Activated T-helper 17 cell treated with anti-CD3 and anti-CD28 coated beads, Interleukin-2, amount 50 U/mL, for 72 hours (primary cell): ENCODE measurements at regions not wholly inside any gene's neighbourhood (a gene's known extent, or its start where the extent isn't known, plus 50 kb on each side); places are given as distances from the start of the nearest gene placed in this dataset.
"Not testable (repeated sequence)": the region's sequence is repeated elsewhere in the genome, so short reads cannot be mapped to it uniquely, and the experiment has no call there.

Source experiments
- ATAC-seq: fragments of 150-1000 bp; cut with Tn5 transposase; replicated peaks from 2 replicates; pipeline ENCODE4 v1.10.0; 2021; ENCODE audit warnings: mild to moderate bottlenecking, moderate library complexity
- H3K27ac Mint-ChIP-seq: one replicate; pipeline ENCODE4 v1.8.0; 2022; ENCODE audit warnings: mixed read lengths
- H3K27me3 Mint-ChIP-seq: one replicate; pipeline ENCODE4 v1.8.0; 2022; ENCODE audit warnings: mixed read lengths
- H3K36me3 Mint-ChIP-seq: one replicate; pipeline ENCODE4 v1.8.0; 2022; ENCODE audit warnings: low read depth, mild to moderate bottlenecking, mixed read lengths
- H3K4me1 Mint-ChIP-seq: one replicate; pipeline ENCODE4 v1.8.0; 2022; ENCODE audit warnings: mixed read lengths
- H3K4me3 Mint-ChIP-seq: one replicate; pipeline ENCODE4 v1.8.0; 2022; ENCODE audit warnings: mild to moderate bottlenecking, mixed read lengths
- H3K9me3 Mint-ChIP-seq: one replicate; pipeline ENCODE4 v1.8.0; 2022; ENCODE audit warnings: mixed read lengths

GRCh38 chr16:26594666-26595065 is 472.1 kb upstream of the C16orf82 start:
- Mint-ChIP-seq H3K4me3 (peak overlapping the region; percentile 33), H3K4me1 (peaks cover 12% of the 10 kb centered on the region), H3K27ac (no peak overlapping the region), H3K36me3 (no peaks in the 10 kb centered on the region), H3K27me3 (no peaks in the 10 kb centered on the region), H3K9me3 (peaks cover 4% of the 10 kb centered on the region)
- no peak for ATAC-seq

- Mint-ChIP-seq H3K4me3 (no peak overlapping the region), H3K27me3 (no peaks in the 10 kb centered on the region), H3K4me1 (peaks cover 12% of the 10 kb centered on the region), H3K36me3 (no peaks in the 10 kb centered on the region), H3K27ac (no peak overlapping the region), H3K9me3 (peaks cover 4% of the 10 kb centered on the region)
- ATAC-seq = no peak
These were observed 471.5 kb upstream of the C16orf82 start for GRCh38 chr16:26595199-26595598.

- not testable (repeated sequence) for H3K9me3 Mint-ChIP-seq, ATAC-seq, H3K4me3 Mint-ChIP-seq, H3K27me3 Mint-ChIP-seq, H3K36me3 Mint-ChIP-seq
- H3K27ac Mint-ChIP-seq = peak overlapping the region; percentile 5
- peaks cover 12% of the 10 kb centered on the region for H3K4me1 Mint-ChIP-seq
These were observed 470.7 kb upstream of the C16orf82 start for GRCh38 chr16:26596033-26596432.

- Mint-ChIP-seq H3K9me3 (peaks cover 4% of the 10 kb centered on the region), H3K27me3 (peaks cover 5% of the 10 kb centered on the region), H3K4me1 (peaks cover 12% of the 10 kb centered on the region), H3K36me3 (no peaks in the 10 kb centered on the region), H3K4me3 (peak overlapping the region; percentile 45), H3K27ac (peak overlapping the region; percentile 84)
- peak; percentile 92 for ATAC-seq
These were observed 468.7 kb upstream of the C16orf82 start for GRCh38 chr16:26598061-26598460.

- peaks cover 4% of the 10 kb centered on the region for H3K9me3 Mint-ChIP-seq
- peaks cover 17% of the 10 kb centered on the region for H3K4me1 Mint-ChIP-seq
- no peaks in the 10 kb centered on the region for H3K36me3 Mint-ChIP-seq
- peak overlapping the region; percentile 84 for H3K27ac Mint-ChIP-seq
- no peak for ATAC-seq
- peak overlapping the region; percentile 45 for H3K4me3 Mint-ChIP-seq
- H3K27me3 Mint-ChIP-seq = peaks cover 5% of the 10 kb centered on the region
These were observed 467.5 kb upstream of the C16orf82 start for GRCh38 chr16:26598998-26599784.

GRCh38 chr16:26599785-26600104 is 467.0 kb upstream of the C16orf82 start:
- peaks cover 20% of the 10 kb centered on the region for H3K4me1 Mint-ChIP-seq
- peaks cover 4% of the 10 kb centered on the region for H3K9me3 Mint-ChIP-seq
- H3K27me3 Mint-ChIP-seq = peaks cover 5% of the 10 kb centered on the region
- H3K27ac Mint-ChIP-seq = peak overlapping the region; percentile 84
- H3K36me3 Mint-ChIP-seq = no peaks in the 10 kb centered on the region
- H3K4me3 Mint-ChIP-seq = peak overlapping the region; percentile 45
- no peak for ATAC-seq

GRCh38 chr16:26601335-26601734 is 465.4 kb upstream of the C16orf82 start:
- Mint-ChIP-seq H3K9me3 (peaks cover 4% of the 10 kb centered on the region), H3K36me3 (no peaks in the 10 kb centered on the region), H3K4me1 (peaks cover 20% of the 10 kb centered on the region), H3K27me3 (peaks cover 5% of the 10 kb centered on the region), H3K4me3 (no peak overlapping the region), H3K27ac (no peak overlapping the region)
- ATAC-seq = no peak

GRCh38 chr16:26605626-26606271 is 461.0 kb upstream of the C16orf82 start:
- peaks cover 8% of the 10 kb centered on the region for H3K4me1 Mint-ChIP-seq
- peaks cover 5% of the 10 kb centered on the region for H3K27me3 Mint-ChIP-seq
- no peaks in the 10 kb centered on the region for H3K9me3 Mint-ChIP-seq
- ATAC-seq = no peak
- H3K27ac Mint-ChIP-seq = no peak overlapping the region
- no peaks in the 10 kb centered on the region for H3K36me3 Mint-ChIP-seq
- no peak overlapping the region for H3K4me3 Mint-ChIP-seq

GRCh38 chr16:26606381-26607150 is 460.2 kb upstream of the C16orf82 start:
- no peak overlapping the region for H3K4me3 Mint-ChIP-seq
- H3K36me3 Mint-ChIP-seq = no peaks in the 10 kb centered on the region
- ATAC-seq = no peak
- H3K27me3 Mint-ChIP-seq = peaks cover 5% of the 10 kb centered on the region
- no peak overlapping the region for H3K27ac Mint-ChIP-seq
- H3K9me3 Mint-ChIP-seq = no peaks in the 10 kb centered on the region
- H3K4me1 Mint-ChIP-seq = peaks cover 8% of the 10 kb centered on the region

GRCh38 chr16:26614237-26614841 is 452.4 kb upstream of the C16orf82 start:
- peaks cover 4% of the 10 kb centered on the region for H3K9me3 Mint-ChIP-seq
- peak overlapping the region; percentile 34 for H3K4me3 Mint-ChIP-seq
- no peaks in the 10 kb centered on the region for H3K4me1 Mint-ChIP-seq
- no peaks in the 10 kb centered on the region for H3K27me3 Mint-ChIP-seq
- peak; percentile 53 for ATAC-seq
- no peak overlapping the region for H3K27ac Mint-ChIP-seq
- no peaks in the 10 kb centered on the region for H3K36me3 Mint-ChIP-seq

GRCh38 chr16:26623442-26623841 is 443.3 kb upstream of the C16orf82 start:
- H3K9me3 Mint-ChIP-seq = peaks cover 13% of the 10 kb centered on the region
- ATAC-seq = no peak

GRCh38 chr16:26627958-26628357 is 438.8 kb upstream of the C16orf82 start:
- H3K9me3 Mint-ChIP-seq = peaks cover 26% of the 10 kb centered on the region
- H3K27ac Mint-ChIP-seq = no peak overlapping the region
- H3K36me3 Mint-ChIP-seq = no peaks in the 10 kb centered on the region
- peaks cover 6% of the 10 kb centered on the region for H3K4me1 Mint-ChIP-seq
- no peak overlapping the region for H3K4me3 Mint-ChIP-seq
- no peak for ATAC-seq
- H3K27me3 Mint-ChIP-seq = peaks cover 14% of the 10 kb centered on the region

More at GRCh38 chr16:26623442-26623841, 443.3 kb upstream of the C16orf82 start:
- H3K27me3 Mint-ChIP-seq = peaks cover 9% of the 10 kb centered on the region
- H3K4me1 Mint-ChIP-seq = peaks cover 6% of the 10 kb centered on the region
- no peaks in the 10 kb centered on the region for H3K36me3 Mint-ChIP-seq
- H3K4me3 Mint-ChIP-seq = no peak overlapping the region
- H3K27ac Mint-ChIP-seq = no peak overlapping the region

- H3K4me3 Mint-ChIP-seq, H3K27ac Mint-ChIP-seq, H3K27me3 Mint-ChIP-seq, H3K36me3 Mint-ChIP-seq, ATAC-seq, H3K4me1 Mint-ChIP-seq: not testable (repeated sequence)
- peaks cover 29% of the 10 kb centered on the region for H3K9me3 Mint-ChIP-seq
These were observed 435.4 kb upstream of the C16orf82 start for GRCh38 chr16:26631365-26631764.

- Mint-ChIP-seq H3K36me3 (no peaks in the 10 kb centered on the region), H3K9me3 (no peaks in the 10 kb centered on the region), H3K4me3 (no peak overlapping the region), H3K27me3 (no peaks in the 10 kb centered on the region), H3K27ac (no peak overlapping the region), H3K4me1 (peaks cover 5% of the 10 kb centered on the region)
- ATAC-seq = no peak
These were observed 424.6 kb upstream of the C16orf82 start for GRCh38 chr16:26642047-26642664.
